GM18909 (cell line): ENCODE measurements at regions not wholly inside any gene's neighbourhood (a gene's known extent, or its start where the extent isn't known, plus 50 kb on each side); places are given as distances from the start of the nearest gene placed in this dataset.

Source experiments
- ATAC-seq: cut with Tn5 transposase; IDR thresholded peaks from one replicate; pipeline ENCODE4 v1.9.1; 2021; ENCODE audit warnings: mild to moderate bottlenecking; ENCODE audit not compliant: unreplicated experiment, poor library complexity

DNA sequence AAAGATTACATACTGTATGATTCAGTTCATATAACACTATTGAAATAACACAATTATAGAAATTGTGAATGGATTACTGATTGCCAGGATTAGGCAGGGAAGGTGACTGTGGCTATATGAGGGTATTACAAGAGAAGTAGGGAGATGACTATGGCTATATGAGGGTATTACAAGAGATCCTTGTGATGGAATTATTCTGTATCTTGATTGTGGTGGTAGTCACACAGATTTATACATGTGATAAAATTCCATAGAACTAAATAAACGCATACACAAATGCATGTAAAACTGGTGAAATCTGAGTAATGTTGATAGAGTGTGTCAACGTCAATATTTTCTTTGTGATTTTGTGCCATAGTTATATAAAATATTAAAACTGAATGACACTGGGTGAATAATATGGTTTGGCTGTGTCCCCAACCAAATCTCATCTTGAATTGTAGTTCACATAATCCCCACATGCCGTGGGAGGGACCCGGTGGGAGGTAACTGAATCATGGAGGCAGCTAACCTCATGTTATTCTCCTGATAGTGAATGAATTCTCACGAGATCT is 615.6 kb upstream of the PKN2 start:
- ATAC-seq = no peak

DNA sequence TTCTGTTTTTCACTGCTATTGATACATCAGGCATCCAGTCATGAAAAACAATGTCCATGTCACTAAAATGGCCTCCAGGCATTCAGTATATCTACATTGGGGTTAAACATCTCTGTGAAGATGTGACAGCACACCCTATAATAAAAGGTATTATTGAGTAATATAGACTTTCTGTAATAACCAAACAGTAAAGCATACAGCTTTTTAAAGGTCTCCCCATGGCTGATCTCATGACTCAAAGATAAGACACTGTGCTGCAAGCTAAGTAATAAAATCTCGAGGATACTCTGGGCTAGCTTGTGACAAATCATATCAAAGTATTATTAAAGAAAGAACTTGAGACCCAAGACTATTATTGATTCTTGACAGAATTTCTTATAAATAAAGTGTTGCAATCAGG is 613.1 kb upstream of the PKN2 start:
- ATAC-seq = no peak

DNA sequence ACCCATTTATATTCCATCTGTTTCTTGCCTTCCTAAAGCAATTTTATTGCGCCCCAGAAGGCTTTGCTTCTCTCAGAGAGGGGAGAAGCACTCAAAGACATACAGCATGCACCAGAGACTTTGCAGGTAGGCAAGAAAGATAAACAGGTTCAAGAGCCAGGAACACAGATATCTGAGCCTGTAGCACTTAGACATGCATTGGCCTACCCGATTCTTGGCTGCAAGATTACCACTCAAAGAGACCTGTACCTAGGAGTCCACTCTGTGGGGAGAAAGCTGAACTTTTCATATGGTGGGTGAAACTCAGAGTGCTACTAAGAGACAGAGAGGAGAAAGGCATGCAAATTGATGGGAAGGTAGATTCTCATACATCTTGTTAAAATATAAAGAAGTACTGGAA is 609.4 kb upstream of the PKN2 start:
- no peak for ATAC-seq

DNA sequence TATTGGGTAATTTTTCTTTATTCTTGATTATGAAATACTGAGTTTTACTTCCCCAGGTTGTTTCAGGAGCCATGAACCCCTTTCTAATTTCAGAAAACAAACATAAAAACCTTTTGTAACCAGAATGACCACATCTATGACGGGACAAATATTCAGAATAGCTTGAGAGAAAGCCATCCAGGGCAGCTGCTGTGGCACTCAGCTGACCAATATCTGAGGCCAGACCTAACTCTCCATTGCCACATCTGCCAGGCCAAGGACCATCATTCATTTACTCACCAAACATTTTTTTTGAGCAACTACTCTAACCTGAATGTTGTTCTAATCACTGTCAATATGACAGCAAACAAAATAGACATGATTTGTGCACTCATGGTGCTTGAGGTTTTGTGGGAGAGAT is 608.3 kb upstream of the PKN2 start:
- ATAC-seq = no peak

DNA sequence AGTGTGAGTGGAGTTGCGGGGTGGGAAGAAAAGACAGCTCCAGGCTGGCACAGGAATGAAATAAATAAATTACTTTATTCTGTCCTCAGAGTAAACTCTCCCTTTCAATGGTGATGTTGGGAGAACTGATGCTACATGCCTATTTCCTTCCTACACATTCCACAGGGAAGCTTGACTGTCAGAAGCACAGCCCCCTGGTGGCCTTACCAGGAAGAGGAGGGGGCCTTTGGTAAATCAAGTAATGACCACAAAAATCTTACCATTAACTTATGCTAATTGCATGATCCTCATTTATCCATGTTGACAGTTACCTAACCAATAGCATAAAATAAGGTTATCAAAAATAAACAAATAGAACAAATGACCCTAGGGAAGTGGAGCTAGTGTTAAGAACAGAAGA is 605.0 kb upstream of the PKN2 start:
- ATAC-seq = no peak

DNA sequence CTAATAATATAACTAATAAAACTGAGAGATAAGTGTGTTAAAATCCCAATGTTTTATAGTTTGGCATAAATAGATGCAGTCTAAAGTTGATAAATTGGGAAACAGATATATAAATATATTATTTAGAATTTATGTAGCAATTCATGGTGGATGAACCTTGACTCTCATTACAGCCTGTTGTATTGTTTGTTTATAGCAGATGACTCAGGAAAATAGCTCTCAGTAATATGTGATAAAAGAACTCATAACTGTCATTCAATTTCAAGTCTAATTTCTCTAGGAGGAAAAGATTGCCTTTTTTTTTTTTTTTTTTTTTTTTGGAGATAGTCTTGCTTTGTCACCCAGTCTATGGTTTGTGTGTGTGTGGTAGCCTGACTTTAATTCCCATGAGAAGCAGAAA is 603.2 kb upstream of the PKN2 start:
- no peak for ATAC-seq

DNA sequence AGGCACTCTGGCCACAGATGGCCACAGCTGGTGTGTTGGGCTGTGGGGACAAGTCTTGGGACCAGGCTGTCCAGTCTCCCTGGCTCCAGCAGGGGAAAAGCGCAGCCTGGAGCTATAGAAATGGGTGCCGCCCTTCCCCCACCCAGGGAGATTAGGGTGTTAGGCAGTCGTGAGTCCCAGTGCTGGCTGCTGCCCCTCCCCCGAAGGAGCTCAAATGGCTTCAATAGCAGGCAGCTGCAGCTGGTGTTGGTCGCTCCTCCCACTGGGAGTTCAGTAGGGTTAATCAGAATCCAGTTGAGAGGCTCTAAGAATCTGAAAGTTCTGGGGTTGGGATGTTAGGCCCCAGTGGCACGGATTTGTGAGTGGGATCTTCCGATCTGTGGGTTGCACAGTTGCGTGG is 595.6 kb upstream of the PKN2 start:
- no peak for ATAC-seq

DNA sequence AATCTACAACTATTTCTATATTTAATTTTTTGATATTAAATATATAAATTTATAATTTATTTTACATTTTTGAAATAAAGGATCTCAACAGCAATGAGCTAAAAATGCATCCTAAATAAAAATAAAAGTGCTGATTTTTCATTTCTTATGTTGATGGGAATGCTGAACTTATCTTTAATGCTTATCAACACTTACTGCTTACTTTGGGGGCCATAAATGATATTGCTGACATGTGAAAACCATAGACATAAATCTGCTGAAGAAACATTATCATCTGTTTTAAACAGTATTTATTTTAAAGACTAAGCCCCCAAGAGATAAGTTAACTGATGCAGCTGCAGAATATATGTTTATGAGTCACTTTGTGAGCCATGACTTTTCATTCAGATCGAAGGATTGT is 594.1 kb upstream of the PKN2 start:
- ATAC-seq = no peak

DNA sequence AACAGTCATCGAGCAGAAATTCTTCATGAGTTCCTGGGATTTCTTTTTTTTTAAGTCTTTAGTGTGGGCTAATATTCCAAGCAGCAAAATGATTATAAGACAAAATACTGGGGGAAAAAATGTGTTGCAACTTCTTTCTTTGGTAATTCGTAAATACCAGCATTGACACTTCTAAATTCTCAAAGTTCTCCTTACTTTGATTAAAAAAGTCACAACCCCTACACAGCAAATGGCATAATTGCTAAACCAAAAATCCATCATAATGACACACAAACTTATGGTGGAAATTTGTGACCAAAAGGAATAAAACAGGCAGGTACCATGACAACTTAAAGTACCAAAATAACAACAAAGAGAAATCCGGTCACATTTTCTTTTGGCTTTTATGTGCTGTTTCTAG is 585.2 kb upstream of the PKN2 start:
- no peak for ATAC-seq

DNA sequence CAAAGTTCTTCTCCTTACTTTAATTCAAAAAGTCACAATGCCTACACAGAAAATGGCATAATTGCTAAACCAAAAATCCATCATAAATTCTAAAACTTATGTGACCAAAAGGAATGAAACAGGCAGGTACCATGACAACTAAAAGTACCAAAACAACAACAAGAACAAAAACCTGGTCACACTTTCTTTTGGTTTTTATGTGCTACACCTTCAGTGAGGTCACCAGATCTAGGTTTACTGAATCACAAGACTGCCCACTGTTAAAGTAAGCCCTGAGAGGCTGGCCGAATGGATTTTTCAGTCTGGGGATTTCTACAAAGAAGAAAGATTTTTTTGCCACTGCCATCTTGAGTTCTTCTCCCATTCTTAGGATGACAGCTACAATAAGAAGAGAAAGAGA is 583.0 kb upstream of the PKN2 start:
- no peak for ATAC-seq

DNA sequence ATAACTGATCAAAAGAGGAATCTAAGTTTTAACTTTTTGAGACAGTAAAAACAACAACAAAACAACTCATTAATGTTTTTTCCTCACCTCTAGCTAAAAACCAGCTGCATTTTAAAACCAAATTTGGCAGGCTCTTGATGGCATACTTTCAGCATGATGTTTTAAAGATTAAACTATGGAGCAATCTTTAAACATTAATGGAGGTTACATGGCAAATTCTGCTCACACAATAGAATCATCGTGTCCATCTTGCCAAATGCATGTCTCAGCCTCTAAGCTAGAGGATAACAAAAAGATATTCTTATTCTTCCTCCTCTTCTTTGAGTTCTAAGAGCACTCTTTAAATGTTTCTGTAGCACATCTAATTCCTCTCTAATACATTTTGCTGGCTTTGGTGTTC is 579.8 kb upstream of the PKN2 start:
- ATAC-seq = no peak

DNA sequence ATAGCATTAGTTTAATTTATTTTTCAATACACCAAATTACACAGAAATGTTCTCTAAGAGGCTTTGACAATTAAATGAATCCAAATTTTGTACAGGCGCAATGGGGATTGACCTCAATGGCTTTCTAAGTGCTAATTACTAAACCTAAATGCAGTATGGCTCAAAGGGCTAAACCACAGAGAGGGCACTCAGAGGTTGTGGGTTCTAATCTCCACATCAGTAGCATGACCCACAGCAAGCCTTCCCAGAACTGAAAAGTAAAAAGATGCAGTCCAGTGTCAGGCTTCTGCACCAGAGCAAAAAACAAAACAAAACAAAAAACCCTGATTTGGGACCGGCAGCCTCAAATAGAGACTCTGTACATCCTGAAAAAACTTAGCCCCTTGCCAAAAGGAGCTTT is 579.2 kb upstream of the PKN2 start:
- ATAC-seq = no peak

DNA sequence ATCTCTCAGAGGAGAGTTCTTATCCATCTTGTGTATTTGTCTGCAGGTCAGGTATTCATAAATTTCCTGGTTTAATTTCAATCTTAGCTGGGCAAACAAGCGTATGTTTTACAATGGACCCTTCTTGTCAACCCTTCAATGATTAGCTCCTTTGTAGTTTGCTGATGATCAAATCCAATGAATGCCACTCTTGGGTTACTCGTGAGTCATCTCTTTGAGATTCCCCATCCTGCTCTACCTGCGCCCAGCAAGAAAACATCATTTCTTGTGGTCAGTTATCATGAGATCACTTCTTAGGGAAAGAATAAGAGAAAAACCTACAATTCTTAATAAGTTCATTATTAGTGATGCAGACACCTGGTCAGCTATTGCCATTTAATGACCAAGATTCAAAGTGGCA is 572.3 kb upstream of the PKN2 start:
- ATAC-seq = no peak

DNA sequence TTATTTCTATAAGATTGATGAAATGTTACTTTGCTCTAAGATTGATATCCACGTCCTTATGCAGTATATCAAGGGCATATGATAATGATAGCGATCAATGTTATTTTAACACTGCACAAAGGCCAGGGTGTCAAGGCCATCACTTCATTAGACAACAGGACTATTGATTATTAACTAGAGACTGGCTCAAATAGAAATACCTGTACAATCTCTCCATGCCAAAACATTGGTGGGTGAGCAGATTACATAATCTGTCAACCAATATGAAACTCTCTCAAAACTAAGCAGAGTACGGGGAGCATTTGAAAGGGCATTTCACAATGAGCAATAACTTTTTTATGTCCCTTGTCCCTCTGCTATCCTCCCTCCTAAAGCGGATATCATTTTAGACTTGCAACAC is 566.5 kb upstream of the PKN2 start:
- no peak for ATAC-seq

DNA sequence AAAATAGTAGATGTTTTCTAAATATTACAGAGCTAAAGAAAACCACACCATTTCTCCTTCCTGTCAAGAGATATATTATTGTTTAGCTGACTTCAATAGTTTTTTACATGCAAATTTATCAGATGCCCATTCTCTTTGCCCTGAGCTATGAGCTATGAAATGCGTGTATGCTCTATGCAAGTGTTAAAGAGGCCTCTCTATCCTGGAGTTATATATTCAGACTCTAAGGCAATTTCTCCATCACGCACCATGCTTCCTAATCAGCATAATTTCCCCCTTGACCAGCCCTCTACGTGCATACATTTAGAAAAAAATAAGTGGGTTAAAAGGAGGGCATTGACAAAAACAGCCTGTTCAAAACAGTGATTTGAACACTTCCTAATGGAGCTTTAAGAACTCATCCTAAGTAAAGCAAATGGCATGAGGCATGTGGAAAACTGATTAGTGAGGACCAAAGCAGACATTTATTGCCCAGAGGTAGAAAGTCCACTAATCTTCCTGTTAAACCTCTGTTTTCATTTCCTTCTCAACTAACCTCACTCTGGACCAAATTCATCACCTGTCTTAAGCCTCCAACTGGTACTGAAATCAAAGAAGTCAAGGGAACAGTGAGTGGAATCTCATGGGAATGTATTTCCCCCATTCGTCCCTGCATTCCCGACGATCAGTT is 565.8 kb upstream of the PKN2 start:
- ATAC-seq = no peak

DNA sequence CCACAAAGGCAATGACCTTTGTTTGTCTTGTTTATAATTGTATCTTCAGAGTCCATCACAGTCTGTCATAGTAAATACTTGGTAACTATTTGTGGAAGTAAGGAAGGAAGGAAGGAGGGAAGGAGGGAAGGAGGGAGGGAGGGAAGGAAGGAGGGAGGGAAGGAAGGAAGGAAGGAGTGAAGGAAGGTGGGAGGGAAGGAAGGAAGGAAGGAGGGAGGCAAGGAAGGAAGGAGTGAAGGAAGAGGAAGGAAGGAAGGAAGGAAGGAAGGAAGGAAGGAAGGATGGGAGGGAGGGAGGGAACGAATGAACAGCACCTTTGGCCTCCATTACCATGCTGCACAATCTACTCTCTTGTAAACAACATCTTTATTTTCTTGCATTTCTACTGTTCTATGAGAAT is 559.5 kb upstream of the PKN2 start:
- ATAC-seq = no peak

DNA sequence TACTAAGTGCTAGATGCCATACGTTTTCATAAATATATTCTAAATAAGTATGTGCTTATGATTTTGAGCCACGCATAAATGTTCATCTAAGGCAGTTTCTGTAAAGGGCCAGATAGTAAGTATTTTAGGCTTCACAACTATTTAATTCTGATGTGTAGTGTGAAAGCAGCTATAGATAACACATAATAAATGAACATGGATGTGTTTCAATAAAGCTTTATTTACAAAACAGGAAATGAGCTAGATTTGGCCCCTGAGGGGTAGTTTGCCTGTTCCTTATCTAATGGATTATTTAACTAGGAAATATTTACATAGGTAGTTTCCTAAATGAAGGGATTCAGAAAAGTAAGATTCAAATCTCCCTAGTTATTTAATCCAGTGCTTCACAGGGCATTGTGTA is 557.6 kb upstream of the PKN2 start:
- ATAC-seq = no peak

DNA sequence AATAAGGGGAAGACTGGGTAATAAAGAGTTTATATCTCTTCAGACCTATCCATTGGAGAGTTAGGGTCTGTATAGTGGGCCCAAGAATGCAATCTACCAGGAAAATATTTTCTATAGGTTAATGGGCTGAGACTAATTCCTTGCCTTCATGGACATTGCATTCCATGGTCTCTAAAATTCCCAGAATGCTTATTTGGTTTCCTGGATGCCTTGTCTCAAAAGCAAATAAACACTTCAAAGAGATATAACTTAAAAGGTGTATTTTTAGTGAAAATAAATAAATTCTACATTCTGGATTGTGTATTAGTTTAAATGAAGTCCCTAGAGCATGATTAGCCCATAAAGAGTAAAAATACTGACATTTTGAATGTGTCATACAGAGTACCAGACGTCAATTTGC is 550.1 kb upstream of the PKN2 start:
- ATAC-seq = no peak

DNA sequence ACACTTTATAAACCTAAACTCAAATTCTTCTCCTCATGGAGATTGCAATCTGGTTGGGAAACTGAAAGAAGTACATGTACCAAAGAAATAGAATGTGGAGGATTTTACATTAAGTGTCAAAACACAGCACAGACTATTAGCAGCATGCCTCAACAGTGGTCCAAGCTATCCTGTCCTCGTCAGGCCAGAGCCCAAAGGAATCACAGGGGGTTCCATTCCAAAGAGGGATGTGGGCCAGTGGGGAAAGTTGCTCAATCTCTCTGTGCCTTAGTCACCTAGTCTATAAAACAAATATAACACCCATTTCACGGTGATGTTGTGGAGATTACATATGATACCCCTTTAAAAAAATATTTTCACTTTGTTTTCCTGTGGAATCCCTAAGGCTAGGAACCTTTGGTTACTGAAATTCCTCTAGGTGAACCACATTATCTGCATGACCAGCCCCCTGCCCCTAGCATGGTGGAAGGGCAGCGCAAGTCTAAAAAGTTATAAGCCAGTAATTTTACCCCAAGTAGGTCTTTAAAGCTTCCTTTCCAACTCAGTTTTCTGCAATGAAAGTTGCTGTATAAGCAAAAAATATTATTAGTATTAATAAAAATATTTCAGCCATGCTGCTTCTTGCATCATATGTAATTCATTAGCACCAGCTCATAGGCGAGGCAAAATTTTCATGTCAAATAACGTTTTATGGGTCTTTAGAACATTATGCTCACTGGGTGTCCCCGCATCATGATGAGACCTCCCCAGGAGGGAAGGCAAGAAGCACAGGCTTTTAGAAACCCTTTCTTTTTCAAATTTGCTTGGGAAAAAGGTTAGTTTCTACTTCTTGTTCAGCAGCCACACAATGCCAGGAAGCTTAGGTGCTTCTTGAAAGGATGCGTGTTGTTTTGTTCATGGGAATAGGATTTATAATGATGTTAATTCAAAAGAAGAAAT is 548.8 kb upstream of the PKN2 start:
- no peak for ATAC-seq

DNA sequence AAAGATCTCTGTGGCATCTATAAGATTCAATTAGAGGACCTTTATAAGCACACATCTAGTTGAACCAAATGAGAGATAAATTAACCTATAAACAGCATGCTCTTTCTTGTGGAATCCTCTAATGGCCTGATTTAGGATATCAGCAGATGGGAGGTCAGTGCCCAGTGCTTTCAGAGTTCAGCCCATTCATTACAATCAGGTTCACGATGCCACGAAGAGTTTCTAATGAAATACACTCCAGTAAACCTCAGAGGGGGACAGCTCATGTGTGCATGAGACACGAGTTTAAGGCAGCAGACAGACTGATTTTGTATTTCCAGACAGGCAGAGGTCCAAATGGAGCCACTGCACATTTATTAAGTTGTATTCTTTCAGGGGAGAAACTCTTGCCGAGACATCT is 544.4 kb upstream of the PKN2 start:
- no peak for ATAC-seq

DNA sequence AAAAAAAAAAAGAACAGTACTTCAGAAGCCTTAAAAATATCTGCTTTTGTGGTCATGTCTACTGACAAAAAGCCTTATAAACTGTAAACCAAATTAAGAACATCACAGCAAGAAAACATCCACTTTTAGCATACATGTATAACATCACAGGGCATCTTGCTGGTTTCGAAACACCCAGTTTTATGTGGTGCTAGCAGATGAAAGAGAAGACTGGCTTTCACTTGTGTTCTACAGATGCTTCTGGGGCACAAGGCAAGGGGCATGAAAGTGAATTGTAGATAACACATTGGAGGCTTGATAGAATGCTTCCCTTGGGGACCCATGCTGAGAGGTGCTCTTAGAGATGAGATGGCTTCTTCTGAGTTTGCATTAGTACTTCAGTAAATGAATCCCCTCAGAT is 543.7 kb upstream of the PKN2 start:
- ATAC-seq = no peak
